ENCODE measurements at regions not wholly inside any gene's neighbourhood (a gene's known extent, or its start where the extent isn't known, plus 50 kb on each side); places are given as distances from the start of the nearest gene placed in this dataset.

- Histone ChIP-seq H3K36me3 (ENCODE audit: control insufficient read depth, insufficient read depth, low read length) (no peaks in the 10 kb centered on the region), H3K4me1 (ENCODE audit: control insufficient read depth, insufficient read depth, low read length) (no peaks in the 10 kb centered on the region), H3K27me3 (ENCODE audit: control insufficient read depth, insufficient read depth, low read length) (no peaks in the 10 kb centered on the region), H3K4me3 (ENCODE audit: low read depth in 2 of 2, low read length in 2 of 2) (no peak overlapping the region), H3K27ac (ENCODE audit: low read length) (no peak overlapping the region), H3K9me3 (ENCODE audit: control insufficient read depth, insufficient read depth, low read depth, low read length) (no peaks in the 10 kb centered on the region)
- no peak for TF ChIP-seq POLR2AphosphoS5 (IDR thresholded peaks at IDR 0.05; ENCODE audit: low read depth, low read length)
- DNase-seq (ENCODE audit: low read depth, low spot score): no peak
- intact Hi-C loops (cut with micrococcal nuclease; ENCODE audit: unreplicated experiment) (no loop called here), in situ Hi-C loops (cut with HindIII; ENCODE audit: low pct_unique_long_range_greater_than_20kb, low sequenced_read_pairs) (no loop called here)
- ChIA-PET CTCF (no interaction called here), POLR2A (no interaction called here)
- no peak for ATAC-seq
- no TSS peak for BruUV-seq (replicated peaks)
Measured at GRCh38 chr18:30298769-30299168, 743.8 kb downstream of the DSC3 start.

DNA sequence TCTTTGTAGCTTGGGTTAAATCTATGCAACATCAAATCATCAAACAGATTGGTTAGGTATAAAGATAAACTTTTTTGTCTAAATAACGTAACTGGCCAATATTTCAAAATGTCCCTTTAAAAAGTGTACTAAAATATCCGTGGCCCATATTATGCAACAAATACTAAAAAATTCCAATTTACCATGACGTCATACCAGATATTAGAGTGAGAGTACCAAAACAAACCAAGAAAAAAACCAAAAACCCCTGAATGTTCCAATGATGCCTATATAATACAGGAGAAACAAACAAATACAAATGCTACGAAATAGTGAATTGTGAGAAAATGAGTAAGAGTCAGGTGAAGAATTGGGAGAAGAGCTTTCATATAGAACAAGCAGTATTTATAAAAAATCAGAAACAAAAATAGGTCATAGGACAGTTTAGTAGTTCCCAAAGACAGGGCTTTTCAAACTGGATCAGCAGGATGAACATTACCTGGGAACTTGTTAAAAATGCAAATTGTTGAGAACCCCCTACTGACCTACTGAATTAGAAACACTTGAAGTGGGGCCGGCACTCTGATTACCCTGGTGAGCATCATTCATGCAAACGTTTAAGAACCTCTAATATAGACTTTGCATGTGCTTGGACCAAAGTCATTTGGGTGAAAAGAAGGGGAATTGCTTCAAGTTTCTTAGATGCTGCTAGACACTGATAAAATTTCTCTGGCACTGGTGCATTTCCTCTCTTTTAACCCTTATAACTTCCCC, 753.7 kb downstream of the DSC3 start:
- in situ Hi-C loops (cut with HindIII; ENCODE audit: low pct_unique_long_range_greater_than_20kb, low sequenced_read_pairs): no loop called here
- Histone ChIP-seq H3K27me3 (ENCODE audit: control insufficient read depth, insufficient read depth, low read length) (no peaks in the 10 kb centered on the region), H3K27ac (ENCODE audit: low read length) (no peak overlapping the region), H3K9me3 (ENCODE audit: control insufficient read depth, insufficient read depth, low read depth, low read length) (no peaks in the 10 kb centered on the region), H3K4me3 (ENCODE audit: low read depth in 2 of 2, low read length in 2 of 2) (no peak overlapping the region), H3K36me3 (ENCODE audit: control insufficient read depth, insufficient read depth, low read length) (no peaks in the 10 kb centered on the region), H3K4me1 (ENCODE audit: control insufficient read depth, insufficient read depth, low read length) (no peaks in the 10 kb centered on the region)
- CTCF ChIA-PET: no interaction called here
- ATAC-seq (no peak), DNase-seq (ENCODE audit: low read depth, low spot score) (no peak)
- no TSS peak for BruUV-seq (replicated peaks)
- POLR2A ChIA-PET: no interaction called here
- intact Hi-C loops (cut with micrococcal nuclease; ENCODE audit: unreplicated experiment): loop anchor here (10.0 kb wide), 1 partner anchor 414 kb away; no protein-coding TSS in a partner anchor
- TF ChIP-seq, protein P1, sequence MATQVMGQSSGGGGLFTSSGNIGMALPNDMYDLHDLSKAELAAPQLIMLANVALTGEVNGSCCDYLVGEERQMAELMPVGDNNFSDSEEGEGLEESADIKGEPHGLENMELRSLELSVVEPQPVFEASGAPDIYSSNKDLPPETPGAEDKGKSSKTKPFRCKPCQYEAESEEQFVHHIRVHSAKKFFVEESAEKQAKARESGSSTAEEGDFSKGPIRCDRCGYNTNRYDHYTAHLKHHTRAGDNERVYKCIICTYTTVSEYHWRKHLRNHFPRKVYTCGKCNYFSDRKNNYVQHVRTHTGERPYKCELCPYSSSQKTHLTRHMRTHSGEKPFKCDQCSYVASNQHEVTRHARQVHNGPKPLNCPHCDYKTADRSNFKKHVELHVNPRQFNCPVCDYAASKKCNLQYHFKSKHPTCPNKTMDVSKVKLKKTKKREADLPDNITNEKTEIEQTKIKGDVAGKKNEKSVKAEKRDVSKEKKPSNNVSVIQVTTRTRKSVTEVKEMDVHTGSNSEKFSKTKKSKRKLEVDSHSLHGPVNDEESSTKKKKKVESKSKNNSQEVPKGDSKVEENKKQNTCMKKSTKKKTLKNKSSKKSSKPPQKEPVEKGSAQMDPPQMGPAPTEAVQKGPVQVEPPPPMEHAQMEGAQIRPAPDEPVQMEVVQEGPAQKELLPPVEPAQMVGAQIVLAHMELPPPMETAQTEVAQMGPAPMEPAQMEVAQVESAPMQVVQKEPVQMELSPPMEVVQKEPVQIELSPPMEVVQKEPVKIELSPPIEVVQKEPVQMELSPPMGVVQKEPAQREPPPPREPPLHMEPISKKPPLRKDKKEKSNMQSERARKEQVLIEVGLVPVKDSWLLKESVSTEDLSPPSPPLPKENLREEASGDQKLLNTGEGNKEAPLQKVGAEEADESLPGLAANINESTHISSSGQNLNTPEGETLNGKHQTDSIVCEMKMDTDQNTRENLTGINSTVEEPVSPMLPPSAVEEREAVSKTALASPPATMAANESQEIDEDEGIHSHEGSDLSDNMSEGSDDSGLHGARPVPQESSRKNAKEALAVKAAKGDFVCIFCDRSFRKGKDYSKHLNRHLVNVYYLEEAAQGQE (IDR thresholded peaks at IDR 0.05; ENCODE audit: insufficient read depth in 1 of 2, low read depth in 2 of 2, low read length in 1 of 2): no peak
- TF ChIP-seq TCF7L2 (IDR thresholded peaks at IDR 0.05; ENCODE audit: low read depth, low read length) (no peak), POLR2AphosphoS5 (IDR thresholded peaks at IDR 0.05; ENCODE audit: low read depth, low read length) (no peak), SIN3A (IDR thresholded peaks at IDR 0.05; ENCODE audit: borderline replicate concordance, insufficient read depth, low read depth, low read length) (no peak)
- TF ChIP-seq, protein P2, sequence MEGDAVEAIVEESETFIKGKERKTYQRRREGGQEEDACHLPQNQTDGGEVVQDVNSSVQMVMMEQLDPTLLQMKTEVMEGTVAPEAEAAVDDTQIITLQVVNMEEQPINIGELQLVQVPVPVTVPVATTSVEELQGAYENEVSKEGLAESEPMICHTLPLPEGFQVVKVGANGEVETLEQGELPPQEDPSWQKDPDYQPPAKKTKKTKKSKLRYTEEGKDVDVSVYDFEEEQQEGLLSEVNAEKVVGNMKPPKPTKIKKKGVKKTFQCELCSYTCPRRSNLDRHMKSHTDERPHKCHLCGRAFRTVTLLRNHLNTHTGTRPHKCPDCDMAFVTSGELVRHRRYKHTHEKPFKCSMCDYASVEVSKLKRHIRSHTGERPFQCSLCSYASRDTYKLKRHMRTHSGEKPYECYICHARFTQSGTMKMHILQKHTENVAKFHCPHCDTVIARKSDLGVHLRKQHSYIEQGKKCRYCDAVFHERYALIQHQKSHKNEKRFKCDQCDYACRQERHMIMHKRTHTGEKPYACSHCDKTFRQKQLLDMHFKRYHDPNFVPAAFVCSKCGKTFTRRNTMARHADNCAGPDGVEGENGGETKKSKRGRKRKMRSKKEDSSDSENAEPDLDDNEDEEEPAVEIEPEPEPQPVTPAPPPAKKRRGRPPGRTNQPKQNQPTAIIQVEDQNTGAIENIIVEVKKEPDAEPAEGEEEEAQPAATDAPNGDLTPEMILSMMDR (IDR thresholded peaks at IDR 0.05): no peak

- in situ Hi-C loops (cut with HindIII; ENCODE audit: low pct_unique_long_range_greater_than_20kb, low sequenced_read_pairs): no loop called here
- no peaks in the 10 kb centered on the region for H3K27me3 ChIP-seq (ENCODE audit: control insufficient read depth, insufficient read depth, low read length)
- H3K9me3 ChIP-seq (ENCODE audit: control insufficient read depth, insufficient read depth, low read depth, low read length): no peaks in the 10 kb centered on the region
- ChIA-PET CTCF (interaction anchor here (0.6 to 0.8 kb wide), 3 partner anchors 209 to 406 kb away, joined by 3 to 4 read pairs (median 3); no protein-coding TSS in a partner anchor), POLR2A (no interaction called here)
- DNase-seq (ENCODE audit: low read depth, low spot score) (peak; percentile 38), ATAC-seq (no peak)
- no peaks in the 10 kb centered on the region for H3K4me1 ChIP-seq (ENCODE audit: control insufficient read depth, insufficient read depth, low read length)
- intact Hi-C loops (cut with micrococcal nuclease; ENCODE audit: unreplicated experiment): loop anchor here (10.0 kb wide), 1 partner anchor 406 kb away; no protein-coding TSS in a partner anchor
- BruUV-seq (replicated peaks): no TSS peak
- TF ChIP-seq TCF7L2 (IDR thresholded peaks at IDR 0.05; ENCODE audit: low read depth, low read length) (no peak), POLR2AphosphoS5 (IDR thresholded peaks at IDR 0.05; ENCODE audit: low read depth, low read length) (no peak), SIN3A (IDR thresholded peaks at IDR 0.05; ENCODE audit: borderline replicate concordance, insufficient read depth, low read depth, low read length) (no peak)
- TF ChIP-seq, protein P2 (IDR thresholded peaks at IDR 0.05): peak; percentile 59; the same call in 1 of the 2 replicates
- TF ChIP-seq, protein P1 (IDR thresholded peaks at IDR 0.05; ENCODE audit: insufficient read depth in 1 of 2, low read depth in 2 of 2, low read length in 1 of 2): no peak
- H3K27ac ChIP-seq (ENCODE audit: low read length): no peak overlapping the region
- no peak overlapping the region for H3K4me3 ChIP-seq (ENCODE audit: low read depth in 2 of 2, low read length in 2 of 2)
- no peaks in the 10 kb centered on the region for H3K36me3 ChIP-seq (ENCODE audit: control insufficient read depth, insufficient read depth, low read length)
Measured at GRCh38 chr18:30280861-30281470, 761.6 kb downstream of the DSC3 start.

Measured in Panc1 (cell line).